GM11168 (cell line): ENCODE measurements at regions not wholly inside any gene's neighbourhood (a gene's known extent, or its start where the extent isn't known, plus 50 kb on each side); places are given as distances from the start of the nearest gene placed in this dataset.
"Not testable (repeated sequence)": the region's sequence is repeated elsewhere in the genome, so short reads cannot be mapped to it uniquely, and the experiment has no call there.

Experiments used
- in situ Hi-C: fragments of 300-500 bp; cut with MboI; formaldehyde crosslinking; loops from one replicate; pipeline ENCODE4 v1.12.0; 2022; ENCODE audit warnings: low sequenced_read_pairs; ENCODE audit not compliant: unreplicated experiment

GRCh38 chr20:16801919-16802651 is 53.9 kb downstream of the OTOR start:
- in situ Hi-C loops: no loop called here

GRCh38 chr20:16802652-16802935 is 54.4 kb downstream of the OTOR start:
- in situ Hi-C loops: no loop called here

GRCh38 chr20:16803965-16804792 is 56.0 kb downstream of the OTOR start:
- in situ Hi-C loops: no loop called here

GRCh38 chr20:16804793-16805187 is 56.6 kb downstream of the OTOR start:
- in situ Hi-C loops: no loop called here

GRCh38 chr20:16806061-16806460 is 57.9 kb downstream of the OTOR start:
- in situ Hi-C loops: no loop called here

GRCh38 chr20:16806886-16807285 is 58.7 kb downstream of the OTOR start:
- in situ Hi-C loops: no loop called here

GRCh38 chr20:16808796-16809195 is 60.6 kb downstream of the OTOR start:
- in situ Hi-C loops: no loop called here

- in situ Hi-C loops: loop anchor here (10.0 kb wide), 1 partner anchor 615 kb away; no protein-coding TSS in a partner anchor
Measured at GRCh38 chr20:16810216-16810615, 62.1 kb downstream of the OTOR start.

- in situ Hi-C loops: loop anchor here (10.0 kb wide), 1 partner anchor 609 kb away; no protein-coding TSS in a partner anchor
Measured at GRCh38 chr20:16816192-16816591, 68.0 kb downstream of the OTOR start.

GRCh38 chr20:16819483-16819882 is 71.3 kb downstream of the OTOR start:
- in situ Hi-C loops: loop anchor here (10.0 kb wide), 1 partner anchor 605 kb away; no protein-coding TSS in a partner anchor

GRCh38 chr20:16821211-16822089 is 73.3 kb downstream of the OTOR start:
- in situ Hi-C loops: no loop called here

- in situ Hi-C loops: no loop called here
Measured at GRCh38 chr20:16824664-16825063, 76.5 kb downstream of the OTOR start.

GRCh38 chr20:16828666-16829305 is 80.6 kb downstream of the OTOR start:
- in situ Hi-C loops: no loop called here

GRCh38 chr20:16835690-16836089 is 87.5 kb downstream of the OTOR start:
- in situ Hi-C loops: not testable (repeated sequence)

GRCh38 chr20:16842486-16843120 is 94.4 kb downstream of the OTOR start:
- in situ Hi-C loops: no loop called here

GRCh38 chr20:16844406-16844805 is 96.2 kb downstream of the OTOR start:
- in situ Hi-C loops: no loop called here

GRCh38 chr20:16846006-16846405 is 97.8 kb downstream of the OTOR start:
- in situ Hi-C loops: no loop called here

- in situ Hi-C loops: no loop called here
Measured at GRCh38 chr20:16848061-16848460, 99.9 kb downstream of the OTOR start.

GRCh38 chr20:16848526-16848925 is 100.4 kb downstream of the OTOR start:
- in situ Hi-C loops: no loop called here

- in situ Hi-C loops: no loop called here
Measured at GRCh38 chr20:16860914-16861313, 112.8 kb downstream of the OTOR start.
